GM12874 (cell line): ENCODE measurements at regions not wholly inside any gene's neighbourhood (a gene's known extent, or its start where the extent isn't known, plus 50 kb on each side); places are given as distances from the start of the nearest gene placed in this dataset.

ENCODE experiments used
- CTCF ChIP-seq: IDR thresholded peaks from 2 replicates; pipeline ENCODE4 v1.5.1; 2011; ENCODE audit warnings: low read depth, mild to moderate bottlenecking, control low read depth, low read length, moderate library complexity; ENCODE audit not compliant: insufficient read depth

- no peak for TF ChIP-seq CTCF
Measured at GRCh38 chr9:73773896-73774295, 622.2 kb downstream of the ANXA1 start.

- TF ChIP-seq CTCF, result no peak
Measured at GRCh38 chr9:73775757-73776156, 624.1 kb downstream of the ANXA1 start.

GRCh38 chr9:73780916-73781315 lies 629.3 kb downstream of the ANXA1 start:
- TF ChIP-seq CTCF, result no peak

GRCh38 chr9:73782166-73782565 lies 630.5 kb downstream of the ANXA1 start:
- TF ChIP-seq CTCF, result no peak

- TF ChIP-seq CTCF, result no peak
Measured at GRCh38 chr9:73799446-73799845, 647.8 kb downstream of the ANXA1 start.

- TF ChIP-seq CTCF, result no peak
Measured at GRCh38 chr9:73805111-73805510, 653.4 kb downstream of the ANXA1 start.

GRCh38 chr9:73805853-73806458 lies 654.3 kb downstream of the ANXA1 start:
- no peak for TF ChIP-seq CTCF
